HG03439 (cell line): ENCODE measurements at regions not wholly inside any gene's neighbourhood (a gene's known extent, or its start where the extent isn't known, plus 50 kb on each side); places are given as distances from the start of the nearest gene placed in this dataset.

Source experiments
- ATAC-seq: cut with Tn5 transposase; IDR thresholded peaks from one replicate; pipeline ENCODE4 v1.9.1; 2021; ENCODE audit warnings: mild to moderate bottlenecking, moderate library complexity; ENCODE audit not compliant: unreplicated experiment

DNA sequence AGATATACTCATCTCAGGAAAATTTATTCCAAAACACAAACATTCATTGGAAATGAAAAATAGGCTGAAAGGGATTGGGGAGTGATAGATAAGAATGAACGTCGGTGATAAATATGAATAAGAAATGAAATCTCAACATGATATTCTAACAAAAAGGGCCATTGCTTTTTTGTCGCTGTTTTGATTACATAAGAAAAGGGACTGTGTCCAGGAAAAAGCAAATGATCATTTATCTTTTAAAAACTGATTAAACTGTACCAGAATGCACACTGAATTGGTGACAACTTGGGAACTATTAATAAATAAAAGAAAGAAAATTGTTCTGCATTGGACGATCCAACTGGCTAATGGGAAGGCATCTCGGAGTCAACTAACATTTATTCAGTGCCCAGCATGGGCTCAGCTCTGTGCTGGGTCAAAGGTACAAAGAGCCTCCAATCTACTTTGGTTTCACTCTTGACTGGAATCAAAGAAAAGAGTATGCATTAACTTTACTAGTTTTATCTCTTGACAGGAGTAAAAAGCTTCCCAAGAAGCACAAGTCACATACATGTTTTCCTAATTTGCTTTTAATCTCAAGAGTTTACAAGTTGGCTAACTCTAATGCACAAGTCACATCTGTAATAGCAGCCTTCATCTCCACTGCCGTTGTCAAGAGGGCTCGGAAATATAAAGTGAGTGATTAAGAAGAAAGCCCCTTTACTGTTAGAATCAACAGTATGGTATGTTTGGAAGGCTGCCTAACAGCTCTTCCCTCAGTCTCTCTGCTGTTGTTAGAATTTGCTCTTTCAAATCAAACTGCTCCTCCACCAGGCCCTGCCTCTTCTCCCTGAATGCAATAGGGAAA is 280.0 kb downstream of the IGSF11 start:
- ATAC-seq: no peak

DNA sequence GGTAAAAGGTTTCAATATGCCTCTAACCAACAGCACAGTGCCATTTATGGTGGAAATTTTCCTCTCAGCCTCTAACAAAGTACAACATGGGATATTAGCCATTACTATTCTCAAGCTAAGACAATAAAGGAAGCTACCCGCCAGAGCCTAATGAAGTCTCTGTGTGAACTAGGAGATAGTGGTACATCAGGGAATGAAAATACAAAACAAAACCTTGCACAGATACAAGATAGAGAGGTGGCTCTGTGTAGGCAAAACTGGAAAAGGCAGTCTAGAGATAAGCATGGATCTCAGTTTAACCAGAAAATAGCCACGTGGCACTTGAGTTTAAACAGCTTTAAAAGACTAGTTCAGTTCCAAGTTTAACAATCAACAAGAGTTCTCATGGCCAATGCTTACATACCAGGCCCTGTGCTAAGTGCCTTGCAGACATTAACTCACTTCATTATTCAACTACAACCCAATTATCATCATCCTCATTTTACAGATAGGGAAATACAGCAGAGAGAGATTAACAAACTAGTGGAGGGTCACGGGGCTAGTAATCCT is 279.3 kb downstream of the IGSF11 start:
- ATAC-seq: no peak

DNA sequence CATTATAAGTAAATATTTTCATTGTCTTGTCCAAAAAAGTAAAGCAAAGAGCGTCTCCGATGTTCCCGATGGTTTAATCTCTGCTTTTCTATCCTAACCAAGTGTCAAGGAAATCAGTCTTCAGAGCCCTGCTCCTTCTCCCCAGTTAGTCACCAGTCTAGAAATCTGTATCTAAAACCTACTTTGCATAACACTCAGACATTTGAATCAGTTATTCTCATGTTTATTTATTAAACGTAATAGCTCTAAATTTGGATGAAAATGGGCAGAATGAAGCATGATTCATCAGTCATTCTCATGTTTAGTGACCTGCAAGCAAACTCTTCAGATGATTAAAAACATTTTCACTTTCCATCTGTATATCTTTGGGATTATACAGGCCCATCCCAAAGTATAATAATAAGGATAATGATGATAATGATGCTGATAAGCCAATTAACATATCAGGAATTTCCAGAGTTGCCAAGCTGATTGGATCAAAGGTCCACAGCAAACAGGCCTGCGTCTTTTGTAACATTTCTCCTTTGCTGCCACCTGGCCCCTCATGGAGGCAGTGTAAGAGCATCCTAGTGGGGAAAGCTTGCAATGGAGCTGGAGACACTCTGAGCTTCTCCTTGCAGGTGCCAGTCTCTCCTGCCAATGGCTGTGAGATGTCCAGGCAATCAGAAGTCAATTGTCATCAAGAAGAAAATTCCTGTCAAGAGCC is 273.9 kb downstream of the IGSF11 start:
- ATAC-seq: no peak

DNA sequence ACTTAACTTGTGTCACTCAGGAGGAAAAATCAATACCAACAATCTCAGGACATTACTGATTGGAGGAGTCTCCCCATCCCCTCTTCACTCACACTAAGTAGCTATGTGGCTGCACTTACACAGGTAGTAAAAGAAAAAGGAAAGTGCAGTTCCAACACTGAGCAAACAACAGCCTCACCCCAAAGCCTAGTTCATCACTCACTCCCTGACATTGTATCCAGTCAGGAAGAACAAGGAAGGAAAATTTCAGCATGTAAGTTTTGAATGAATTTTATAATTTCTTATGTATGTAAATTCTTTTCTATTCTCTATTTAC is 273.4 kb downstream of the IGSF11 start:
- ATAC-seq: no peak

DNA sequence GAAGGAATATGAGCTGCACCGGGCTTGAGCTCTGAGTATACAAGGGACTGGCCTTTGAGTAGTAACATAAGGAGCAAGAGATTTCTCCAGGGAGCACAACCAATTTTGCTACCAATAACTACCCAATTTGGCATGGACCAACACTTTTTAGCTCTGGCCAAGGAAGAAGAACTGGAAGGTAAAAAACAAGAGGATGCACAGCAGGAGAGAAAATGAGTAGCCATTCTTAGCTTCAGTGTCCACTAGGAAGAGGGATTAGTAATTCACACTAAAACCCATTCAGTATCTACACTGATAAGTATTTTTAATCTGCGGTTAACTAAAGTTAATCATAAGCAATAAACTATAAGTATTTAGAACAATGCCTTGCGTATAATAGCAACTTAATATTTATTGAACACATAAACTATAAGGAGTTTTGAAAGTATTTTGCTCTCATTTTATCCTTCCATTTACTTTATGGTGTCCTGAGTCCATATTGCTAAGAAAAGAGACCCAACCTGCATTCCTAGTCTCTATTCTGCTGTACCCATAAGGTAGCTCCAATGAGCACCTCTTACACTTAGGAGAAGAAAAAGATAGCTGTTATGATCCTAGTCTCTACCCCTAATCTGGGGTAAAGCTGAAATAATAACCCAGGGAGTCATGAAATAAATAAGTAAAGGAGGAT is 268.9 kb downstream of the IGSF11 start:
- ATAC-seq: no peak

DNA sequence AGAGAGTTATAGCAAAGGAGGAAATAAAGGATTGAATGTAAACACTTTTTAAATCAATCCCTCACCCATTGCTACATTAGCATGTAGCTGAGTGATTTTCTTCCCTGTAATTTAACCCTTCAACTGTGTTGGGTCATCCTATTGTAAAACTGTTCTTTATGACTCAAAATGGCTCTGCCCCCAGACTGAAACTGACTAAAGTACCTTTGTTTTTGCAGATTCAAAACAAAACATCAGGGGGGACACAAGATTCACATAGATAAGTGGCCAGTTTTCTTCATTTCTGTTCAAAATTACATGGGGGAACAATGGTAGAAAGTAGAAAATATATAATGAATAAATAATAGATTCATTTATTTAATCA is 268.4 kb downstream of the IGSF11 start:
- ATAC-seq: no peak

DNA sequence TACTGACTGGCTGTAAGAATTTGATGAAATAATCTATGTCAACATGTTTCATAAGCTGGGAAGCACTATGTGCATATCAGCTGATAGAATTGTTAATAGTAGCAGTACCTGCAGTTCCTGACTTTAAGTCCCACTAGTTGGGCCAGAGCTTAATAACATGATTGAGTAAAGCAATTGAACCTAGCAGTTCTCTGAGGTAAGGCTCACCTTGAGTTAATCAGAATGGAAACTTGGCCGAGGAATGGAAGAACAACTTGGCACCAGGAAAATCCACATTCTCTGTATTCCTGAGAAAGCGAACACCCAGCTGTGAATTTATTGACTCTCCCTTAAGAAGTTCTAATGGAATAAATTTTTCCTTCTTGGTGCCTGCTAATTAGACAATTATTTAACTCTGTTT is 262.6 kb downstream of the IGSF11 start:
- no peak for ATAC-seq

DNA sequence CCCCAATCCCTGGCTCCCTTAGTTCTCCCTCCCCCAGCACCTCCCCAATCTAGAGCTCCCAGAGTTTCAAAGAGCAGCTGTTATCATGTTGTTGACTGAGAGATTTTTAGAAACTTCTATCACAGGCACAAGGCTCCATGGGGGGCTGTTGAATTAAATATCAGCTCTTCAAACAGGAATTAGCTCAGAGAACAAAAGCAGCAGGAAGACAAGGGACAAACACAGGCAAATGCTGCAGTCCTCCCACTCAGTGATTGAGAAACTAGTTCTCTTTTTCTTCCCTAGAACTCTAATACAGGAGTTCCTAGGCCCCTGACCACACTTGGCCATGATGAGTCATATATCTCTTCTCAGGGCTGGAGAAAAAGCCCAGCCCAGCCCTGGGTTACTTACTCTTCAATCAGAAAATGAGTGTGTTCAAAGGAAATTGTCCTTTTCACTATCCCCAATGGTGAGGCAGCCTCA is 262.1 kb downstream of the IGSF11 start:
- ATAC-seq: peak; percentile 92

DNA sequence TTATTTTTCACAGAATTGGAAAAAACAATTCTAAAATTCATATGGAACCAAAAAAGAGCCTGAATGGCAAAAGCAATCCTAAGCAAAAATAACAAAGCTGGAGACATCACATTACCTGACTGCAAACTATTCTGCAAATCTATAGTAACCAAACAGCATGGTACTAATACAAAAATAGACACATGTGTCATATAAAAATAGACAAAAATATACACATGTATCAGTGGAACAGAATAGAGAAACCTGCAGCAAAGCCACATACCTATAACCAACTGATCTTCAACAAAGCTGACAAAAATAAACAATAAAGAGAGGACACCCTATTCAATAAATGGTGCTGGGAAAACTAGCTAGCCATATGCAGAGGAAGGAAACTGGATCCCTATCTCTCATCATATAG is 259.6 kb downstream of the IGSF11 start:
- ATAC-seq: no peak

DNA sequence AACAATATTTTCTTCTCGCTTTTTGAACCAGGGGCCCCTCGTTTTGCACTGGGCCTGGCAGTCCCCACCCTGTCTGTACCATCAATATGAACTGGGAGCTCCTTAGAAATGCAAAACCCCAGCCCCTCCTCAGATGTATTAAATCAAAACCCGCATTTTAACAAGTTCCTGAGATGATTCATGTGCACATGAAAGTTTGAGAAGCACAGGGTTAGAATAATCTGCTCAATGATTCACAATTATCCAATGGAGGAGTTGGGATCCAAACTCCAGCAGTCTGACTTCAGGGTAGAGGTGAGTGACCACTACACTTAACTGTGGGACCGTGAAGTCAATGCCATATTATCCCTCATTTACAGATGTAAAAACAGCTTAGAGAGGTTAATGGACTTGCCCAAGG is 256.4 kb downstream of the IGSF11 start:
- ATAC-seq: no peak

DNA sequence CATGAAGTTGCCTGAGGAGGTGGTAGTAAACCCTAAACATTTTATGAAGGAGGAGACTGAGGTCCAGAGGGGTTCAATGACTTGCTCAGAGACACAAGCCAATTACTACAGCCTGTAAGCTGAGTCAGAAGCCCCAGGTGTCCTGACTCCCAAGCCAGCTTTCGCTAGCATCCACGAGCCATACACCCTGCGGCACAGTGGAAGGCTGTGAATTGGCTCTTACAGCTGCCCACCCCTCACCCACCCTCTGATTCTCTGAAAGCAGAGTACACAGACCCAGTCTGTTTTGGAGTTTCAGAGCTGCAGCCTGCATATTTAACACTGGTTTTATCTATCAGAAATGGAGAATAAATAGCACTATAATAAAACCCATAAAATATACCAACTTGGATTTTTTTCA is 253.4 kb downstream of the IGSF11 start:
- no peak for ATAC-seq

DNA sequence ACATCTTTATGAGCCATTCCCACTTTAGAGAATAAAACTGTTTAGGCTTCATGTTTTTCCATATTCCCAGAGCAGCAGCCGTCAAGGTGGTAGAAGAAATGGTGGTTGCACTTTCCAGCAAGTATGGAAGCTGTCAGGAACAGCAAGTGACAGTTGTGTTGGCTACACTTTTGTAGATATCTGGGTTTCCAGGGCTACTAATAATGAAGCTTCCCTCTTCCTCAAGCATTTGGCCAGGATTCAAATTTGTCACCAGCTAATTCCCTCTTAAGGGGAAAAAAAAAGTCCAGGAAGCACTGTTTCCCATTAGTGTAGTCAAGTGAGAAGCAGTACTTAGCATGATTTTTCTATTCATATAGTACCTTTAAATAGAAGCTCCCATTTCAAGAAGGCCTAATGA is 252.8 kb downstream of the IGSF11 start:
- no peak for ATAC-seq

DNA sequence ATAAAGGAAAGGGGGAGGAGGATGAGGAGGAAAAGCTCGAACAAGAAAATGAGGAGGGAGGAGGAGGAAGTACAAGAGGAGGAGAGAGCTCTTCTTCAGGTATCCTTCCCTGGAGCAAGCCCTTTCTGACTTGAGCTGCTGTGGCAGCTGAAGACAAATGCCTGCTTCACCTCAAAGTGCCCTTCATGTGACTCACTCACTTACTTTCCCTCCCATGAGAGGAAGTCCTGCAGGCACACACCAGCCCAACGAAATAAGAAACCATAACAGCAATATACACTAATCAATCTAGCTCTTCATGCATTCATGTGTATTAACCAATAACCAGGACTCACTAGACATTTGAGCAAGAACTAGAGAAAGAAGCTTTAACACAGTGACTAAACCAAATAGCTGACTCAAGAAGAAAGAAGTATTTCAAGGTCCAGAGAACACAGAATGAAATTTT is 251.9 kb downstream of the IGSF11 start:
- ATAC-seq: peak; percentile 90

DNA sequence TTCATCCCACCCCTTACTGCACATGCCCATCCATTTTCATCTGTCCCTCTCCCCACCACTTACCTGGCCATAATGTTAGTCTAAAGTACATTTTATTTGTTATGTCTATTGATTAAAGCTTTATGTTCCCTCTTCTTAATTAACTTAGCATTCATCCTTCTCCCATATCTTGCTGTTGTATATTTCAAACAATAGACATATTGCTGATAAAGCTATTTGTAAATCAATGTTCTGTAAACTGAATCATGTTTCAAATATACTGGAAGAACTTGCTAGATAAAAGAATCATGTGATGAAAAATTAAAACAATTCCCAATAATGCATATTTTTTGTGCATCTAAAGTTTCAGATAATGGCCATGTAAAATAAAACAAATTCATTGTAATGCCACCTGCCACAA is 249.2 kb downstream of the IGSF11 start:
- ATAC-seq: no peak

DNA sequence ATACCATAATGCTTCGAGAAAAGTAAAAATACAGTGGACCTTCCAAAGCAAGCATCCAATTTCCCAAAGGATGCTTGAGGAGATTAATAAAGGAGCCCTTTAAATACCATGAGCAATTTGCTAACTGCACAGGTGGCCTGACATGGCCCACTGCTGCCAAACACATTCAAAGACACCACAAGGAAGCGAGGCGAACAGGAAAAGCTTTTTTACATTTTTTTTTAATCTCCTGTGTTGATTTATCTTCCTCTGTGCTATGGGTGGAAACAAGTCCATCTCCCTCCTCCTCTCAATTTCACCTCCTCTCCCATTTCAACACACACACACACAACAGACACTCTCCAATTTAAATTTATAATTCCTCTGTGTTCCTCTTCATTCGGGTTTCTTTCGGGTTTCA is 243.4 kb downstream of the IGSF11 start:
- no peak for ATAC-seq

DNA sequence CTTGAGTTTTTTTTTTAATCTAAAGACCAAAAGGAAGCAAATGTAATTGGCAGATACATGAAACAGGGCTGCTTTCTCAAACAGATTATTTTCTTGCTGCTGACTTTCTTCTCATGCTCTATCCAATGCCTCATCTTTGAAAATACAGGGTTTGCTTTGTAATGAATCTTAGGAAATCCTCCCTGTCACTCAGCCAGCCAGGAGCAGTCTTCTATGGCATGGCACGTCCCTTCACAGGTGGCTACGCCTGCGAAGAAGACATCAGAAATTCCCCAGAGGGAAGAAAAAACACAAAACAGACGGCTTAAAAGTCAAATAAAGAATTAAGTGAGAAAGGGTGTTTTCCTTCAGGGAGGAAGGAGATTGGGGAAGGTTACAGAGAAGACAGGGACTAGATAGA is 242.5 kb downstream of the IGSF11 start:
- ATAC-seq: no peak

DNA sequence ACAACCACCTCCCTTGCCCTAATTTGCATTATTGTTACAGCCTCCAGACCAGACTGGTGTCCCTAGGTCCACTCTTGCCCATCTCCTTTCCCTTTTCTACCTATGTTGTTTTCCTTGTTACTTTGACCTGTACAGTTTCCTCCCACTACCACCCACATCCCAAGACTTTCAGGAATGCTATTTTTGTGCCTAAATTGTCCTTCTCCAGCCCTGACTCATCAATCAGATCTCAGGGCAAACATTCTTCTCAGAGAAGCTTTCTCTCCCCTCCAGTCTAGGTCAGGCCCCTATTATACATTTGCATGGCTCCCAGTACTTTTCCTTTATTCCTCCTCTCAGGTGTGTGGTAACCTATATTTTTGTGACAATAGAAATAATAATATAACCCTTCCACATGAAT is 241.5 kb downstream of the IGSF11 start:
- no peak for ATAC-seq

DNA sequence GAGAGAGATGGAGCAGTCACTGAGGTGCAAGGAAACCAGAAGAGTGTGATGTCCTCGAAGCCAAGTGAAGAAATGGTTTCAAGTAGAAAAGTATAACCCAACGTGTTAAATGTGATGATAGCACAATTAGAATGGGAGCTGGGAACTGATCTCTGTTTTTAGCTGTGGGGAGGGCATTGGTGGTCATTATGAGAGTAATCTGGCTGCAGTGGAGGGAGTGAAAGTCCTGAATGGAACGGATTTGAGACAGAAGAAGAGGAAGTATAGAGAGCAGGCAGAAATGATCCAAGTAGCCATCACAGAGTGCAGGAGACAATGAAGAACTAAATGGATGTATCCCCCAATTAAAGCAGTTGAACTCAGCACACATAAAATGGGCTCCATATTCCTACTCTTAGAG is 235.3 kb downstream of the IGSF11 start:
- no peak for ATAC-seq

DNA sequence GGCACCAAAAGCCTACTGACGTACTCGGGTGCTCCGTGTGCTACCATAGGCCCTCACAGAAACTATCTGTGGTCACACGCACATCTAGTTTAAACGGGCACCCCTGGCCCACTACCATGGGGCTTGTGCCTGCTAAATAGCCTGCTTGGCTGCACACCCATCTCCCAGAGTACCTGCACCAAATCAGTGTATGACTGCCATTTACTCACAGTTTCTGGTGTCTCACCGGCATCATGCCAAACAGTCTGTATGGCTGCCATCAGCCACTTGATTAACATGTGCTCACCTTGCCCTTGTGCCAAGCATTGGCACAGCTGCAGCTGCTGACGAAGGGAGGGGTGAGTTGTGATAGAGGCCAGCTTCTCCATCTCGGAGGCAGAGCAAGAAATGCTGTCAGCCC is 232.7 kb downstream of the IGSF11 start:
- ATAC-seq: no peak

DNA sequence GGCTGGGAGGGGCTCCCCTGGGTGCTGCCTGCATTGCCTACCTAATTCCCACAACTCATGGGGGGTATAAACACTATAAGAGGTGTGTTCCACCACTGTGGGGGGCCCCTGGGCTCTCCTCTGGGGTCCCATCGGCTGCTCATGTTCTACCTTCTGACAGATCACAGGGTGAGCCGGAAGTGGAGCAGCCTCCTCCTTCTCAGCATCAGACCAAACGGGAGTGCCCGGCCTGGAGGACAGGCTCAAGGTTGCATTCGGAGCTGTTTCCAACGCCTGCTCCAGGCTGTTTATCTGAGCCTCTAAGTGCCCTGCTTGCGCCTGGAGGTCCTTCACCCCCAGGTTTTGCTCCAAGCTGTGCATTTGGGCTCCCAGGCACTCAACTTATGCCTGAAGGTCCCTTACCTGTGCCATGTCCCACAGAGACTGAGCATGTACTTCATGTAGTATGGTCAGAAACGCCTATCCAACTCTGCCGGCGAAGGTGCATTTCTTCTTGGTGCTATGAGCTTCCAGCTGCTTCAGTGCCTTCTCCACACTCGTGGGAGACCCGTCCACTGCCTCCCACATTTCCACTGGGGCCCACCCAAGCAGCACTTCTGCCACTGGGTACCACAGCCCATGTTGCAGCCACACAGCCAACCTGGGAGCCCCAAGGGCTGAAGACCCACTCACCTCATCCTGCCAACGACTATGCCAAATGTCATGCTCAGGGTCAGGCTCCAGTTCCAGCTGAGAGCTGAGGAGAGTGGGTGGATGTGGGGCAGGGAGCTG is 232.1 kb downstream of the IGSF11 start:
- no peak for ATAC-seq

DNA sequence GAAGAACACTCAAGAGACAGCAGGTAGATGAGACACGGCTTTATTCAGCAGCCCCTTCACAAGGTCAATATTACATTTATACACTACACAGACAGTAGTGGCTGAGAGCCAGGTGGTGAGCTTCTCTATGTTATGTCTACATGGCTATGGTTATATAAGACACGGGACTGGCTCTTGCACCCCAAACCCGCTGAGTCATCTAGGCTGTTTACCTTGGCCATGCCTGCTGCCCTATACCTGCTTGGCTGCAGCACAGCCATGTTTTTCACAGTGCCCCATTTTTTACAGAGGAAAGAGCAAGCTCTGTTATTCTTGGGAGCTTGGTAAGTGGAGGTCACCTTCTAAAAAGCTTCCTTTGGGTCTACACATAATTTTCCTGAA is 231.6 kb downstream of the IGSF11 start:
- no peak for ATAC-seq
